ENCODE measurements at regions not wholly inside any gene's neighbourhood (a gene's known extent, or its start where the extent isn't known, plus 50 kb on each side); places are given as distances from the start of the nearest gene placed in this dataset.

GRCh38 chr4:140271553-140271952 lies 101.9 kb upstream of the SCOC start:
- TF ChIP-seq EZH2 (IDR thresholded peaks at IDR 0.05; ENCODE audit: borderline replicate concordance, low read depth, low read length, severe bottlenecking) (no peak), CTCF (IDR thresholded peaks at IDR 0.05; ENCODE audit: borderline replicate concordance, extremely low read depth, low read length, poor library complexity, severe bottlenecking) (no peak)
